Stomach smooth muscle (tissue), 2 donors: ENCODE measurements at regions not wholly inside any gene's neighbourhood (a gene's known extent, or its start where the extent isn't known, plus 50 kb on each side); places are given as distances from the start of the nearest gene placed in this dataset.
"Not testable (repeated sequence)": the region's sequence is repeated elsewhere in the genome, so short reads cannot be mapped to it uniquely, and the experiment has no call there.

Experiments used
- H3K27ac ChIP-seq: one replicate; pipeline ENCODE4 v1.7.0; 2013; ENCODE audit warnings: mild to moderate bottlenecking, low read length, inconsistent platforms
- H3K27me3 ChIP-seq, 2 donors: one replicate each; pipeline ENCODE4 v1.7.0; 2013; ENCODE audit warnings: low read length in 2 of 2; ENCODE audit not compliant: insufficient read depth in 2 of 2, control insufficient read depth in 1 of 2
- H3K36me3 ChIP-seq, 2 donors: one replicate each; pipeline ENCODE4 v1.7.0; 2013; ENCODE audit warnings: low read length in 2 of 2; ENCODE audit not compliant: control insufficient read depth in 2 of 2, insufficient read depth in 2 of 2
- H3K4me1 ChIP-seq: one replicate; pipeline ENCODE4 v1.7.0; 2013; ENCODE audit warnings: low read length; ENCODE audit not compliant: control insufficient read depth, insufficient read depth
- H3K4me3 ChIP-seq, 2 donors: one replicate each; pipeline ENCODE4 v1.7.0; 2013; ENCODE audit warnings: low read length in 2 of 2
- H3K9ac ChIP-seq, 2 donors: one replicate each; pipeline ENCODE4 v1.7.0; 2013; ENCODE audit warnings: low read length in 2 of 2, mild to moderate bottlenecking in 1 of 2
- H3K9me3 ChIP-seq, 2 donors: one replicate each; pipeline ENCODE4 v1.7.0; 2013; ENCODE audit warnings: low read length in 2 of 2; ENCODE audit not compliant: control insufficient read depth in 2 of 2
- donor health status: healthy.
- donor health status: Pancreatic carcinoma.

DNA sequence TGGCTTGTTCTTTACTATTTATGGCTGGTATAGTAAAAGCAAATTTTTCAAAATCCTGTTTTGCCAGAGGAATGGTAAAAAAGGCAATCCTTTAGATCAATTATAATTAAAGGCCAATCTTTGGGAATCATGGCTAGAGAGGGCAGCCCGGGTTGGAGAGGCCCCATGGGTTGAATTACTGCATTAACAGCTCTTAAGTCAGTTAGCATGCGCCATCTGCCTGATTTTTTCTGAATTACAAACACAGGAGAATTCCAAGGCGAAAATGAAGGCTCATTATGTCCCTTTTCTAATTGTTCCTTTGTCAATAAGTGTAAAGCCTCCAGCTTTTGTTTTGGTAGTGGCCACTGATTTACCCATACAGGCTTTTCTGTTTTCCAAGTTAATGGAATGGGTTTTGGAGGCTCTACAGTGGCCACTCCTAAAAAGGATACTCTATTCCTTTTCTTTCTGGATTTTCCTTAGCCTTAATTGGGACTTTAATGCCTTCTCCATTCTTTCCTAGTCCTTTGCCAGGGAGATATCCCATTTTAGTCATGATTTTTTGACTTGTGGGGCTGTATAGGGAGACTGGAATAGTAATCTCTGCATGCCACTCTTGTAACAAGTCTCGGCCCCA is 114.9 kb upstream of the LARP1 start:
- H3K9me3 ChIP-seq, H3K4me3 ChIP-seq, H3K4me1 ChIP-seq, H3K27me3 ChIP-seq, H3K36me3 ChIP-seq, H3K9ac ChIP-seq, H3K27ac ChIP-seq: not testable (repeated sequence)

DNA sequence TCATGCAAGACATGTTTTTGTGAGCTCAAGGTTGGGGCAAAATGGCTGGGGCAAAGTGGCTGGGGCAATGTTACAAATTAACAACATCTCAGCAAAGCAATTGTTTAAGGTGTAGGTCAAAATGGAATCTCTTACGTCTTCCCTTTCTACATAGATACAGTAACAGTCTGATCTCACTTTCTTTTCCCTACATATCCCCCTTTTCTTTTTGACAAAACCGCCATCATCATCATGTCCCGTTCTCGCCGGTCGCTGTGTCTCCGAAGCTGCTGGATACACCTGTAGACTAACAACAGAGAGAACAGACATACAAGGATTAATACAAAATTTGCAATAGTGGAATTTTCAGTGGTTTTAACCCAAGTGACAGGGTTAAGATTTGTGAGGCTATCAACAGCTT is 118.4 kb upstream of the LARP1 start:
- not testable (repeated sequence) for H3K27me3 ChIP-seq, H3K9ac ChIP-seq, H3K27ac ChIP-seq, H3K4me1 ChIP-seq, H3K36me3 ChIP-seq, H3K9me3 ChIP-seq, H3K4me3 ChIP-seq

DNA sequence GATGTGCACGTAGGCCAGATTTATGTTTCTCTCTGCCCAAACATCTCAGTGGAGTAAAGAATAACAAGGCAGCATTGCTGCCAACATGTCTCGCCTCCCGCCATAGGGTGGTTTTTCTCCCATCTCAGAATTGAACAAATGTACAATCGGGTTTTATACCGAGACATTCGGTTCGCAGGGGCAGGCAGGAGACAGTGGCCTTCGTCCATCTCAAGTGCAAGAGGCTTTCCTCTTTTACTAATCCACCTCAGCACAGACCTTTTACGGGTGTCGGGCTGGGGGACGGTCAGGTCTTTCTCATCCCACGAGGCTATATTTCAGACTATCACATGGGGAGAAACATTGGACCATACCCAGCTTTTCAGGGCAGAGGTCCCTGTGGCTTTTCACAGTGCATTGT is 118.9 kb upstream of the LARP1 start:
- not testable (repeated sequence) for H3K27me3 ChIP-seq, H3K9ac ChIP-seq, H3K27ac ChIP-seq, H3K4me3 ChIP-seq, H3K36me3 ChIP-seq, H3K4me1 ChIP-seq, H3K9me3 ChIP-seq

DNA sequence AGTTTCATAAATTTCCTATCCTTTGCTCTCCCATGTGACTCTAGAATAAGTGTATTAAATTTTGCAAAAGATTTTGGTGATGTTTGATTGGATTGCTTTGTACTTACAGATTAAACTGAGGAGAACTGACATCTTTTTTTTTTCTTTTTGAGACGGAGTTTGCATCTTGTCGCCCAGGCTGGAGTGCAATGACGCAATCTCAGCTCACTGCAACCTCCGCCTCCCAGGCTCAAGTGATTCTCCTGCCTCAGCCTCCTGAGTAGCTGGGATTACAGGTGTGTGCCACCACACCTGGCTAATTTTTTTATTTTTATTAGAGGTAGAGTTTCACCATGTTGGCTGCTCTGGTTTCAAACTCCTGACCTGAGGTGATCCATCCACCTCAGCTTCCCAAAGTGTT is 121.4 kb upstream of the LARP1 start:
- H3K27me3 ChIP-seq, H3K9ac ChIP-seq, H3K27ac ChIP-seq, H3K4me3 ChIP-seq, H3K4me1 ChIP-seq, H3K36me3 ChIP-seq, H3K9me3 ChIP-seq: not testable (repeated sequence)

DNA sequence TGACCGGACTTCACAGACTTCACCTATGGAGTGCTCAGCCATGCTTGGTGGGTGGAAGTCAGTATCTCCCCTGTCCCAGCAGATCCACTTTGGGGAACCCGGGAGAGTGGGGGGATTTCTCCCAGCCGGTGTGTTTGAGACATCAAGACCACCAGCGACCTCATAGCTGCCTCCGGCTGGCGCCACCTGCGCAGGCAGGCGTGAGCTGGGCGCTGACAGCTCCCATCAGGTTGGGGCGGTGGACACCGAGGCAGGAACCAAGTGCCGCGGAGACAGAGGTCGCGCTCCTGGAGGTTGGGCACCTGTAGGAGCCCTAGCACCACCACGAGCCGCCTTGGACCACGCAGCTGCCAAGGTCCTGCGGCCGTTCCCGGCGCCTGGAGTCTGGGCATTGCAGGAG is 124.0 kb upstream of the LARP1 start:
- Histone ChIP-seq H3K4me1 (no peaks in the 10 kb centered on the region), H3K27ac (no peak overlapping the region), H3K4me3 (no peak overlapping the region), H3K9ac (no peak overlapping the region), H3K36me3 (no peaks in the 10 kb centered on the region), H3K27me3 (no peaks in the 10 kb centered on the region), H3K9me3 (no peaks in the 10 kb centered on the region)

DNA sequence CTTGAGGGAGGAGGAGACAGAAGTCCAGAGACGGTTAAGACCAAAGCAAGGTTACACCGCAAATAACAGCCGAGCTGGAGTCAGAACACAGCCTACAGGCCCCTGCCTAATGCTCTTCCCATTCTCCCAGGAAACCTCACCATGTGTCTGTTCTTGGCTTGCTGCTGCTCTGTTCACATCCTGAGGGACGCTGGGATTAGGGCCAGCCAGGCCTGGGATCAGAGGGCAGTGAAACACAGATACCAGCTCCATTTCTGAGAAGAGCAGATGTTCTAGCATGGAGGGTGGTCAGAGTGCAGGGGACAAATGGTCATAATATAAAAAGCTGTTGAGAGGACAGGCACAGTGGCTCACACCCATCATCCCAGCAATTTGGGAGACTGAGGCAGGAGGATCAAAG is 124.8 kb upstream of the LARP1 start:
- H3K9me3 ChIP-seq: no peaks in the 10 kb centered on the region
- H3K9ac ChIP-seq: no peak overlapping the region
- no peaks in the 10 kb centered on the region for H3K4me1 ChIP-seq
- H3K27ac ChIP-seq: no peak overlapping the region
- H3K4me3 ChIP-seq: no peak overlapping the region
- no peaks in the 10 kb centered on the region for H3K27me3 ChIP-seq
- no peaks in the 10 kb centered on the region for H3K36me3 ChIP-seq

DNA sequence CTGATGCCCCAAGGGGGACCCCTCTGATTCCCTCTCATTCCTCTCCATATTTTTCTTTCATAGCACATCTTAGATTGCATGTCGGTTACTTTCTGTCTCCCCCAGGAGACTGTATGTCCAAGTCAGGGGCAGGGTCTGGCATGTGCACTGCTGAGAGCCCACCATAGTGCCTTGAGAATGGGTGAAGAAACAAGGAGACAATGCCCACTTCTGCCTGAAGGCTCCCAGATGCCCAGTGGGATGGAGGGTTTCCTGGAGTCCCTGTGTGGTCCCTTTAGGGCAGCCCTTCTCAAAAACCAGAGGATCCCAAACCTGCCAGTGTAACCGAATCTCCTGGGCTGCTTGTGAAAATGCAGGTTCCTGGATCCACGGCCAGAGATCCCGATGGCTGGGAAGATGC is 126.5 kb upstream of the LARP1 start:
- H3K4me3 ChIP-seq: no peak overlapping the region
- H3K9me3 ChIP-seq: no peaks in the 10 kb centered on the region
- H3K27ac ChIP-seq: no peak overlapping the region
- no peak overlapping the region for H3K9ac ChIP-seq
- H3K4me1 ChIP-seq: no peaks in the 10 kb centered on the region
- no peaks in the 10 kb centered on the region for H3K36me3 ChIP-seq
- H3K27me3 ChIP-seq: no peaks in the 10 kb centered on the region

DNA sequence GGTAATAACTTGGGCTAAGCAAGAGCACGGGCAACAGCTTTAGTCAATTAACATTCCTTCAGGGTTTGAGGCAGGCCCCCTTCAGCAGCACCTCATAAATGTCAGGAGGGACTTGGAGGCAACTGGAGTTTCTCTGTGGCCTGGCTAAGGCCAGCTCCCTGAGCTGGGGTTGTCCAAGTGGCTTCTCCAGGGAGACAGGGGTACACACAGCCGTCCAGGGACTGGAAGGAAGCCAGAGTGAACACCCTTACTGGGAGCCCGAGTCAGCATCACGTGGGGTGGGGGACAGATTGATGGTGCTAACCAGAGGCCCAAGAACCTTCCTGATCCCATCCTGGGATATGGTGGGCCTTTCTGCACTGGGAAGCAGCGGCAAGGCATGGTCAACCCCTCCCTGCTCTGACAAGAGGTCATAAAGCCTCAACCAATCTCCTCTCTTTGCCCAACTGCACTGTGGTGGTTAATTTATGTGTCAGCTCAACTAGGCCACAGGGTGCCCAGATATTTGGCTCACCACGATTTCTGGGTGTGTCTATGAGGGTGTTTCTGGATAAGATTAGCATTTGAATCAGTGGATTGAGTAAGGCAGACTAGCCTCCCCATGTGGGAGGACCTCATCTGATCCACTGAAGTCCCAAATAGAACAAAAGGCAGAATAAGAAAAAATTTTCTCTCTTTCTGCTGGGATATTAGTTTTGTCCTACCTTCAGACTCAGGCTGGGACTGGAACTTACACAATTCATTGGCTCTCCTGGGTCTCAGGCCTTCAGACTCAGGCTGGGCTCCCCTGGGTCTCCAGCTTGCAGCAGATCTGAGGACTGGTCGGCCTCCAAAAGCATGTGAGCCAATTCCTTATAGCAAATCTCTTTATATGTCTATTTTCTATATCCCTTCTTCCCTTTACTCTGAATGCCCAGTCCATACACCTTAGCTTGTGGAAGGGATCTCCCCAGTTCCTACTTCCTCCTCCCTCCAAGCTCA is 127.2 kb upstream of the LARP1 start:
- Histone ChIP-seq H3K27ac (no peak overlapping the region), H3K36me3 (no peaks in the 10 kb centered on the region), H3K9ac (no peak overlapping the region), H3K4me3 (no peak overlapping the region), H3K27me3 (no peaks in the 10 kb centered on the region), H3K4me1 (no peaks in the 10 kb centered on the region), H3K9me3 (no peaks in the 10 kb centered on the region)

DNA sequence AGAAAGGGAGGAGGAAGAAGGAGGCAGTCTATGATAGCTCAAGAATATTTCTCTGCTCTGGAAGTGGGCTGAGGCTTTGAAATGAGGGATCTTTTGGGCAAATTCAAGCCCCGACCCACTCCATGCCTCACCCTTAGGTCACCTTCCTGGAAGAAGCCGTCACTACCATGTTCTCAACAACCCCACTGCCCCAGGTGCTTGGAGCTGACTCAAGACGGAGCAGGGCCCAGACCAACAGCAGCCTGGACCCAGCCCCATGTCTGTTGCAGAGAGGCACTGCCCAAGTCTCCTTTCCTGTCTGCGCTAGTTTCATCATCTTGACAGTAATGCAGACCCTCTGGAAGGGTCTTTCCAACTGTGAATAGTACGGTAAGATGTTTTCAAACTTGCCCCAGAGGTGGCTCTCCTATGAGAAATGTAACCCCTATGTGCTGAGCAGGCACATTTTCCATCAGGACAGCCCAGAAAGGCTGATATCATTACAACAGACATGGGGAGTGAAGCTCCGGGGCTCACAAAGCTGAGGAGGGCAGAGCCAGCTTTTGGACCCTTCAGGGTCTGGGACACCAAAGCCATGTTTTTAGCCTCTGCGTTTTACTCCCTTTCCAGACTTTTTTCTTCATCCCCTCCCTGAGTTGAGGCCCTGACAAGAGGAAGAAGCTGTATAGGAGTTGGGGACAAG is 128.2 kb upstream of the LARP1 start:
- Histone ChIP-seq H3K4me1 (no peaks in the 10 kb centered on the region), H3K9me3 (no peaks in the 10 kb centered on the region), H3K27ac (no peak overlapping the region), H3K36me3 (no peaks in the 10 kb centered on the region), H3K9ac (no peak overlapping the region), H3K27me3 (no peaks in the 10 kb centered on the region), H3K4me3 (no peak overlapping the region)

DNA sequence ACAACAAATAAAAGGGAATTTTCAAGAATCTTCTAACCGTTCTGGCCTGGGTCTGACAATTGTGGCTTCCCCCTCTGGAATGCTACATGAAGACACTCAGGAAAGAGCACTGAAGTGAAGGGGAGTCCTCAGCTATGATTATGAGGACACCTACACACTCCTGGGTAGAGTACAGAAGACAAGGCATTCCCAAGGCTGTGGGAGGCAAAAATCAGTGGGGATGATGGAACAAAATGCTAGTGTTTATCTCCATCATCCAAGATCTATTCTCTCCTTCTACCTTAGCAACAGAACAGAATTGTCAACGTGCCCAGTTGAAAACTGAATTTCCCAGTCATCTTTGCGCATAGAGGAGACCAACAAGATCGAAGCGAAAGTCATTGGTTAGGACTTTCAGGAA is 130.1 kb upstream of the LARP1 start:
- Histone ChIP-seq H3K9ac (no peak overlapping the region), H3K36me3 (no peaks in the 10 kb centered on the region), H3K27ac (no peak overlapping the region), H3K27me3 (no peaks in the 10 kb centered on the region), H3K9me3 (no peaks in the 10 kb centered on the region), H3K4me1 (no peaks in the 10 kb centered on the region), H3K4me3 (no peak overlapping the region)

DNA sequence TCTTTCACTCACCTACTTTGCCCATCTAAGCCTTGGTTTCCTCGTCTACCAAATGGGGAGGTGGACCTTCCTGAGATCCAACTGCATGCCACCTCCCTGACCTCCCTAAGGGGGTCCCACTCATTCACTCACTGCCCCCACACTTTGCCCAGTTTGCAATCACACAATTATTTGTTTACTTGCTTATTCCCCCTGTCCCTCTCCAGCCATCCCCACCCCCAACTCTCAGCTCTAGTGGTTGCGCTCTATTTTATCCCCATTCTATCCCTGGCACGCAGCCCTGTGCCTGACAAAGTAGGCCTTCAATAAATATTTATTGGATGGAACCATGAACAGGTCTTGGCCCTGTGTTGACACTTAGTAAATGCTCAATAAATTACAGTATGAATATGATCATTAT is 130.8 kb upstream of the LARP1 start:
- no peaks in the 10 kb centered on the region for H3K9me3 ChIP-seq
- H3K9ac ChIP-seq: no peak overlapping the region
- no peaks in the 10 kb centered on the region for H3K4me1 ChIP-seq
- H3K27me3 ChIP-seq: no peaks in the 10 kb centered on the region
- no peaks in the 10 kb centered on the region for H3K36me3 ChIP-seq
- H3K4me3 ChIP-seq: no peak overlapping the region
- no peak overlapping the region for H3K27ac ChIP-seq
